Heart left ventricle (tissue), 13 donors: ENCODE measurements at regions not wholly inside any gene's neighbourhood (a gene's known extent, or its start where the extent isn't known, plus 50 kb on each side); places are given as distances from the start of the nearest gene placed in this dataset.

Experiments
- POLR2A ChIP-seq, 2 donors: fragments of 450-650 bp; IDR thresholded peaks; one replicate each; pipeline ENCODE4 v1.6.1; 2017; ENCODE audit warnings: antibody characterized with exemption in 2 of 2, mild to moderate bottlenecking in 2 of 2, moderate library complexity in 2 of 2
- TF ChIP-seq, protein P1 (sequence below), 12 donors: fragments of 200-600 bp; sonication (generic) in 4 of 12; IDR thresholded peaks; one replicate each; pipeline versions ENCODE4 v1.5.0 to v1.8.0; 2018 to 2022; ENCODE audit warnings: antibody characterized with exemption in 12 of 12, mild to moderate bottlenecking in 5 of 12
- donor health status: ischemic (EF 13 %, LVEDD 7.1; RV severe dilation, severe dysfunction).
- donor health status: DM: no; HTN: yes; CAD: no.
- donor health status: DM: no; HTN: no; CAD: no.
- donor health status: ischemic (EF 25% LVEDD 6.9; RV normal size, moderate dysfunction).
- donor health status: ischemic (EF 25% LVEDD 5.7; RV mildly dilated, moderate dysfunction).
- donor health status: ischemic (EF 35%, LVEDD 5.7; RV mildly dilated, moderate dysfunction).
- donor health status: nonischemic (EF 11% LVEDD 7.7; RV severe dilation, severe dysfunction).
- donor health status: DM: yes; HTN: yes; CAD: no.
- donor health status: PGD.
- donor health status: ischemic (EF 29% LVEDD 5.4; RV normal size, mild dysfunction).
- donor health status: nonischemic (EF 23%, LVEDD 6.1; RV moderate dilation, normal function).

DNA sequence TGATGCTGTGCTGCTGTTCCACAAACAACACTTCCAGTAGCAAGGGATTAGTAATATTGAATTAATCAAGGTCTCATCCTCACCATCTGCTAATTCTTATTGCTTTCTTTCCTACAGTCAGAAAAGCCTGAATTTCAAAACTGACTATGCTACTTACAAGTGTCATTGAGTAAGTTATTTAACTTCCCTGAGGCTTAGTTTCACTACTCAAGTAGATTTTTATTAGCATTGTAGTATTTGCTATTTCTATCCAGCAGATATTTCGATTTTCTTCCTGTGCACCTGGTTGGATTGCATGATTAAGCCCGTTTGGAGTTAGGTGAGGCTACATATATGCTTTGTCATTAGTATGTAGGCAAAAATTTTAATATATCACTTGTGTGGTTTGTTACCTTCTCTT is 591.5 kb downstream of the TRHDE start:
- TF ChIP-seq, protein P1, sequence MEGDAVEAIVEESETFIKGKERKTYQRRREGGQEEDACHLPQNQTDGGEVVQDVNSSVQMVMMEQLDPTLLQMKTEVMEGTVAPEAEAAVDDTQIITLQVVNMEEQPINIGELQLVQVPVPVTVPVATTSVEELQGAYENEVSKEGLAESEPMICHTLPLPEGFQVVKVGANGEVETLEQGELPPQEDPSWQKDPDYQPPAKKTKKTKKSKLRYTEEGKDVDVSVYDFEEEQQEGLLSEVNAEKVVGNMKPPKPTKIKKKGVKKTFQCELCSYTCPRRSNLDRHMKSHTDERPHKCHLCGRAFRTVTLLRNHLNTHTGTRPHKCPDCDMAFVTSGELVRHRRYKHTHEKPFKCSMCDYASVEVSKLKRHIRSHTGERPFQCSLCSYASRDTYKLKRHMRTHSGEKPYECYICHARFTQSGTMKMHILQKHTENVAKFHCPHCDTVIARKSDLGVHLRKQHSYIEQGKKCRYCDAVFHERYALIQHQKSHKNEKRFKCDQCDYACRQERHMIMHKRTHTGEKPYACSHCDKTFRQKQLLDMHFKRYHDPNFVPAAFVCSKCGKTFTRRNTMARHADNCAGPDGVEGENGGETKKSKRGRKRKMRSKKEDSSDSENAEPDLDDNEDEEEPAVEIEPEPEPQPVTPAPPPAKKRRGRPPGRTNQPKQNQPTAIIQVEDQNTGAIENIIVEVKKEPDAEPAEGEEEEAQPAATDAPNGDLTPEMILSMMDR (IDR thresholded peaks at IDR 0.05): no peak
- no peak for TF ChIP-seq POLR2A (IDR thresholded peaks at IDR 0.05)
